ENCODE measurements at regions not wholly inside any gene's neighbourhood (a gene's known extent, or its start where the extent isn't known, plus 50 kb on each side); places are given as distances from the start of the nearest gene placed in this dataset.

- no peak for DNase-seq
- no peak overlapping the region for H3K4me3 Mint-ChIP-seq
- peaks cover 11% of the 10 kb centered on the region for H3K9me3 Mint-ChIP-seq
- H3K27ac Mint-ChIP-seq, result peak overlapping the region; percentile 93
- peaks cover 7% of the 10 kb centered on the region for H3K36me3 Mint-ChIP-seq (ENCODE audit: low read depth)
- TF ChIP-seq CTCF (IDR thresholded peaks at IDR 0.05), result no peak
- no peaks in the 10 kb centered on the region for H3K27me3 Mint-ChIP-seq (ENCODE audit: low read depth, poor library complexity)
- H3K4me1 Mint-ChIP-seq, result peaks cover 41% of the 10 kb centered on the region
These were observed 133.5 kb upstream of the ZPLD1 start for GRCh38 chr3:102301155-102301880.

DNA sequence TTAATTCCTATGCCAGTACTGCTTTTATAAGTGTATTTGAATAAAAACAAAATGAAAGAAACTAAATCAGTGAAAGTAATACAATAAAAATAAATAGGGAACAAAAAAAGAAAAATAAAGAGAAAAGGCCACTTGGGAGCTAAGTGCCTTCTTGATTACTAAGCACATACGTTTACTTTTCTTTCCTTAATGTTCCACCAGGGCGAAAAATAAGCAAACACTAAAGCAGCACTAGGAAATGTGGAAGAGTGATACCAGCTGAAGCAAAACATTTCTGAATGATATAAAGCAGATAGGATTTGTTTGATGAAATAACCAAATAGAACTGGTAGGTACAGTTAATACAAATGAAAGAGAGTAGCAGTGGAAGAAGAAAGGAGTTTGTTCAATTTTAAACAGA lies 132.8 kb upstream of the ZPLD1 start:
- no peak for DNase-seq
- TF ChIP-seq CTCF (IDR thresholded peaks at IDR 0.05), result no peak
- Mint-ChIP-seq H3K27ac (peak overlapping the region; percentile 93), H3K4me3 (no peak overlapping the region), H3K4me1 (peaks cover 34% of the 10 kb centered on the region), H3K27me3 (ENCODE audit: low read depth, poor library complexity) (no peaks in the 10 kb centered on the region), H3K9me3 (peaks cover 11% of the 10 kb centered on the region), H3K36me3 (ENCODE audit: low read depth) (peaks cover 7% of the 10 kb centered on the region)

GRCh38 chr3:102304550-102304949 lies 130.3 kb upstream of the ZPLD1 start:
- Mint-ChIP-seq H3K27ac (no peak overlapping the region), H3K4me3 (no peak overlapping the region), H3K9me3 (peaks cover 22% of the 10 kb centered on the region), H3K4me1 (peaks cover 31% of the 10 kb centered on the region), H3K36me3 (ENCODE audit: low read depth) (peaks cover 7% of the 10 kb centered on the region), H3K27me3 (ENCODE audit: low read depth, poor library complexity) (no peaks in the 10 kb centered on the region)
- no peak for DNase-seq
- no peak for TF ChIP-seq CTCF (IDR thresholded peaks at IDR 0.05)

- H3K4me3 Mint-ChIP-seq, result no peak overlapping the region
- no peaks in the 10 kb centered on the region for H3K27me3 Mint-ChIP-seq (ENCODE audit: low read depth, poor library complexity)
- no peak overlapping the region for H3K27ac Mint-ChIP-seq
- no peak for DNase-seq
- TF ChIP-seq CTCF (IDR thresholded peaks at IDR 0.05), result no peak
- H3K4me1 Mint-ChIP-seq, result peaks cover 6% of the 10 kb centered on the region
- peaks cover 7% of the 10 kb centered on the region for H3K36me3 Mint-ChIP-seq (ENCODE audit: low read depth)
- H3K9me3 Mint-ChIP-seq, result peaks cover 24% of the 10 kb centered on the region
These were observed 127.4 kb upstream of the ZPLD1 start for GRCh38 chr3:102307442-102307841.

- no peak for TF ChIP-seq CTCF (IDR thresholded peaks at IDR 0.05)
- no peak for DNase-seq
- Mint-ChIP-seq H3K27ac (no peak overlapping the region), H3K36me3 (ENCODE audit: low read depth) (no peaks in the 10 kb centered on the region), H3K27me3 (ENCODE audit: low read depth, poor library complexity) (no peaks in the 10 kb centered on the region), H3K4me1 (peaks cover 5% of the 10 kb centered on the region), H3K4me3 (no peak overlapping the region), H3K9me3 (no peaks in the 10 kb centered on the region)
These were observed 105.7 kb upstream of the ZPLD1 start for GRCh38 chr3:102329066-102329465.

DNA sequence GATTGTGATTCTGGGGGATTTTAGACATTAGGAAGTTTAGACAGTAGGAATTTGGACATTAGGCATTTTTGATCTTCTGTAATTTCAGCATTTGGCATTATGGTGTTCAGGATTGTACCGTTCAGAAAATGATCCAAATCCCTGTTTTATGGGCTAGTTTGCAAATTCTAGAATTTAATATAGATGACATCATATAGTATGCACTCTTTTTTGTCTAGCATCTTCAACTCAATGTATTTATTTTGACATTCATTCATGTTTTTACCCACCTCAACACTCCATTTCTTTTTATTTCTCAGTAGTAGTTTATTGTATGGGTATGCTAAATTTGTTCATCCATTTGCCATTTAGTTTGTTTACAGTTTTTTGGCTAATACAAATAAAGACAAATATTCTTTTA lies 105.3 kb upstream of the ZPLD1 start:
- DNase-seq, result no peak
- Mint-ChIP-seq H3K9me3 (no peaks in the 10 kb centered on the region), H3K4me3 (no peak overlapping the region), H3K27me3 (ENCODE audit: low read depth, poor library complexity) (no peaks in the 10 kb centered on the region), H3K4me1 (peaks cover 5% of the 10 kb centered on the region), H3K36me3 (ENCODE audit: low read depth) (no peaks in the 10 kb centered on the region), H3K27ac (no peak overlapping the region)
- TF ChIP-seq CTCF (IDR thresholded peaks at IDR 0.05), result no peak
